Neural cell (in vitro differentiated cells): ENCODE measurements at regions not wholly inside any gene's neighbourhood (a gene's known extent, or its start where the extent isn't known, plus 50 kb on each side); places are given as distances from the start of the nearest gene placed in this dataset.

Experiments
- H2AFZ ChIP-seq: fragments of 200-600, 300-800 bp; sonication (generic), shearing (Covaris generic); 2 replicates; pipeline ENCODE4 v1.6.0; 2014; ENCODE audit warnings: low read depth, mild to moderate bottlenecking, antibody characterized with exemption, low read length, moderate library complexity
- H3F3A ChIP-seq: fragments of 200-600 bp; shearing (Covaris generic); 2 replicates; pipeline ENCODE4 v1.6.1; 2016; ENCODE audit warnings: mild to moderate bottlenecking, moderate library complexity, mixed read lengths, antibody characterized with exemption, low read length; ENCODE audit not compliant: insufficient read depth, poor library complexity, severe bottlenecking
- H3K27ac ChIP-seq: fragments of 200-600, 300-800 bp; sonication (generic), shearing (Covaris generic); 2 replicates; pipeline ENCODE4 v1.5.1; 2014; ENCODE audit warnings: mild to moderate bottlenecking, low read length, moderate library complexity
- H3K27me3 ChIP-seq: fragments of 300-800, 200-600 bp; sonication (generic), shearing (Covaris generic); 2 replicates; pipeline ENCODE4 v1.6.0; 2014; ENCODE audit warnings: mild to moderate bottlenecking, low read depth, low read length, moderate library complexity; ENCODE audit not compliant: insufficient read depth
- H3K36me3 ChIP-seq: fragments of 300-800, 200-600 bp; sonication (generic), shearing (Covaris generic); 2 replicates; pipeline ENCODE4 v1.5.1; 2014; ENCODE audit warnings: mild to moderate bottlenecking, antibody characterized with exemption, low read length, moderate library complexity; ENCODE audit not compliant: insufficient read depth
- H3K4me2 ChIP-seq: fragments of 300-800, 200-600 bp; sonication (generic), shearing (Covaris generic); 2 replicates; pipeline ENCODE4 v1.6.0; 2014; ENCODE audit warnings: mild to moderate bottlenecking, low read length
- H3K4me3 ChIP-seq: fragments of 300-800, 200-600 bp; sonication (generic), shearing (Covaris generic); 2 replicates; pipeline ENCODE4 v1.5.1; 2014; ENCODE audit warnings: mild to moderate bottlenecking, low read length, moderate library complexity
- H3K79me2 ChIP-seq: fragments of 200-600 bp; shearing (Covaris generic); replicated peaks from 2 replicates; pipeline ENCODE4 v1.6.0; 2014; ENCODE audit warnings: mild to moderate bottlenecking, low read length, moderate library complexity; ENCODE audit not compliant: insufficient read depth
- H3K9ac ChIP-seq: fragments of 300-800, 200-600 bp; sonication (generic), shearing (Covaris generic); 2 replicates; pipeline ENCODE4 v1.6.1; 2016; ENCODE audit warnings: mild to moderate bottlenecking, low read length, mixed read lengths
- H3K9me2 ChIP-seq: fragments of 200-600 bp; shearing (Covaris generic); 2 replicates; pipeline ENCODE4 v1.6.1; 2016; ENCODE audit warnings: mild to moderate bottlenecking, low read length, mixed read lengths; ENCODE audit not compliant: insufficient read depth
- H3K9me3 ChIP-seq: fragments of 200-600, 300-800 bp; sonication (generic), shearing (Covaris generic); 2 replicates; pipeline ENCODE4 v1.6.1; 2016; ENCODE audit warnings: mild to moderate bottlenecking, mixed run types, low read length, moderate library complexity, mixed read lengths
- H4K20me1 ChIP-seq: fragments of 200-600 bp; shearing (Covaris generic); 2 replicates; pipeline ENCODE4 v1.6.1; 2016; ENCODE audit warnings: mild to moderate bottlenecking, mixed run types; ENCODE audit not compliant: insufficient read depth
- EP300 ChIP-seq: fragments of 450-650 bp; conservative IDR thresholded peaks from 2 replicates; pipeline ENCODE4 v1.6.1; 2014; ENCODE audit warnings: antibody characterized with exemption, mild to moderate bottlenecking, moderate library complexity; ENCODE audit not compliant: poor library complexity, severe bottlenecking
- EZH2 ChIP-seq: fragments of 200-600, 300-800 bp; shearing (Covaris generic), sonication (generic); IDR thresholded peaks from 2 replicates; pipeline ENCODE4 v1.6.1; 2014; ENCODE audit warnings: antibody characterized with exemption, low read length, borderline replicate concordance, mild to moderate bottlenecking; ENCODE audit not compliant: insufficient read depth, poor library complexity, severe bottlenecking
- MXI1 ChIP-seq: fragments of 450-650 bp; conservative IDR thresholded peaks from 2 replicates; pipeline ENCODE4 v1.6.1; 2014; ENCODE audit warnings: antibody characterized with exemption, mild to moderate bottlenecking; ENCODE audit not compliant: poor library complexity, severe bottlenecking
- POLR2AphosphoS5 ChIP-seq: IDR thresholded peaks from 2 replicates; pipeline ENCODE4 v1.6.1; 2012
- RAD21 ChIP-seq: fragments of 450-650 bp; conservative IDR thresholded peaks from 2 replicates; pipeline ENCODE4 v1.6.1; 2014; ENCODE audit warnings: antibody characterized with exemption, mild to moderate bottlenecking, moderate library complexity
- REST ChIP-seq: IDR thresholded peaks from 2 replicates; pipeline ENCODE4 v1.6.1; 2012; ENCODE audit warnings: borderline replicate concordance
- SMC3 ChIP-seq: fragments of 450-650 bp; conservative IDR thresholded peaks from 2 replicates; pipeline ENCODE4 v1.6.1; 2014; ENCODE audit warnings: antibody characterized with exemption, mild to moderate bottlenecking, moderate library complexity; ENCODE audit not compliant: poor library complexity
- TAF1 ChIP-seq: IDR thresholded peaks from 2 replicates; pipeline ENCODE4 v1.6.1; 2012; ENCODE audit warnings: low read depth
- TF ChIP-seq, protein P1 (sequence below): fragments of 450-650 bp; IDR thresholded peaks from 2 replicates; pipeline ENCODE4 v1.5.1; 2014; ENCODE audit warnings: antibody characterized with exemption, mild to moderate bottlenecking, moderate library complexity; ENCODE audit not compliant: poor library complexity, severe bottlenecking

DNA sequence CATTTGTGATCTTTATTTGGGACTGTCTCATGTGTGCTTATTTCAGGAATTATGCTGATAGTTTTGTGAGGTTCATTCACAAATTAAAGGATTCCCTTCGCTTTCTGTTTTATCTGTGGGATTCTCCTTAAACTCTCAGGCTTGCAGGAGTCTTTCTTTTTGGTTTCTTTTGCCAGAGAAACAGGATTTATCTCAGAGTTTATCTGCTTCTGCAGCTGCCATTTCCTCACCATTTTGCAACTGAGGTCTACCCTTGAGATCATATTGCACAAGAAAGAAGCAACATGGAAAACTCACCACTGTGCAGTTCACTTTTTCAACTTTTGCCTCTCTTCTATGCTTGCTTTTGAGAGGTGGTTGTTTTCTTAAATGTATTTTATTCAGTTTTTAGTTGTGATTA lies 201.0 kb downstream of the PRL start:
- Histone ChIP-seq H3K9ac (no peak overlapping the region), H3K36me3 (no peaks in the 10 kb centered on the region), H3K9me3 (no peaks in the 10 kb centered on the region), H3K9me2 (no peaks in the 10 kb centered on the region), H3K79me2 (no peaks in the 10 kb centered on the region), H4K20me1 (no peaks in the 10 kb centered on the region), H3K4me2 (no peak overlapping the region), H3K27me3 (no peaks in the 10 kb centered on the region), H3F3A (no peaks in the 10 kb centered on the region), H2AFZ (no peak overlapping the region), H3K4me3 (no peak overlapping the region), H3K27ac (no peak overlapping the region)
- TF ChIP-seq RAD21 (no peak), MXI1 (no peak), EP300 (no peak), TAF1 (no peak), SMC3 (no peak), REST (no peak), EZH2 (no peak), POLR2AphosphoS5 (no peak)
- TF ChIP-seq, protein P1, sequence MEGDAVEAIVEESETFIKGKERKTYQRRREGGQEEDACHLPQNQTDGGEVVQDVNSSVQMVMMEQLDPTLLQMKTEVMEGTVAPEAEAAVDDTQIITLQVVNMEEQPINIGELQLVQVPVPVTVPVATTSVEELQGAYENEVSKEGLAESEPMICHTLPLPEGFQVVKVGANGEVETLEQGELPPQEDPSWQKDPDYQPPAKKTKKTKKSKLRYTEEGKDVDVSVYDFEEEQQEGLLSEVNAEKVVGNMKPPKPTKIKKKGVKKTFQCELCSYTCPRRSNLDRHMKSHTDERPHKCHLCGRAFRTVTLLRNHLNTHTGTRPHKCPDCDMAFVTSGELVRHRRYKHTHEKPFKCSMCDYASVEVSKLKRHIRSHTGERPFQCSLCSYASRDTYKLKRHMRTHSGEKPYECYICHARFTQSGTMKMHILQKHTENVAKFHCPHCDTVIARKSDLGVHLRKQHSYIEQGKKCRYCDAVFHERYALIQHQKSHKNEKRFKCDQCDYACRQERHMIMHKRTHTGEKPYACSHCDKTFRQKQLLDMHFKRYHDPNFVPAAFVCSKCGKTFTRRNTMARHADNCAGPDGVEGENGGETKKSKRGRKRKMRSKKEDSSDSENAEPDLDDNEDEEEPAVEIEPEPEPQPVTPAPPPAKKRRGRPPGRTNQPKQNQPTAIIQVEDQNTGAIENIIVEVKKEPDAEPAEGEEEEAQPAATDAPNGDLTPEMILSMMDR: no peak

- no peaks in the 10 kb centered on the region for H3K79me2 ChIP-seq
- H3F3A ChIP-seq: no peaks in the 10 kb centered on the region
- no peak for TF ChIP-seq SMC3
- no peak for TF ChIP-seq REST
- TF ChIP-seq, protein P1: no peak
- no peak for TF ChIP-seq EZH2
- TF ChIP-seq EP300: no peak
- no peak for TF ChIP-seq RAD21
- no peaks in the 10 kb centered on the region for H4K20me1 ChIP-seq
- H3K9me2 ChIP-seq: no peaks in the 10 kb centered on the region
- no peak overlapping the region for H3K4me2 ChIP-seq
- H3K9me3 ChIP-seq: no peaks in the 10 kb centered on the region
- H3K27ac ChIP-seq: no peak overlapping the region
- no peaks in the 10 kb centered on the region for H3K36me3 ChIP-seq
- no peak overlapping the region for H3K9ac ChIP-seq
- H3K27me3 ChIP-seq: no peaks in the 10 kb centered on the region
- no peak overlapping the region for H2AFZ ChIP-seq
- H3K4me3 ChIP-seq: no peak overlapping the region
These were observed 198.2 kb downstream of the PRL start for GRCh38 chr6:22098601-22099031.
